ENCODE measurements at regions not wholly inside any gene's neighbourhood (a gene's known extent, or its start where the extent isn't known, plus 50 kb on each side); places are given as distances from the start of the nearest gene placed in this dataset.
"Not testable (repeated sequence)": the region's sequence is repeated elsewhere in the genome, so short reads cannot be mapped to it uniquely, and the experiment has no call there.

DNA sequence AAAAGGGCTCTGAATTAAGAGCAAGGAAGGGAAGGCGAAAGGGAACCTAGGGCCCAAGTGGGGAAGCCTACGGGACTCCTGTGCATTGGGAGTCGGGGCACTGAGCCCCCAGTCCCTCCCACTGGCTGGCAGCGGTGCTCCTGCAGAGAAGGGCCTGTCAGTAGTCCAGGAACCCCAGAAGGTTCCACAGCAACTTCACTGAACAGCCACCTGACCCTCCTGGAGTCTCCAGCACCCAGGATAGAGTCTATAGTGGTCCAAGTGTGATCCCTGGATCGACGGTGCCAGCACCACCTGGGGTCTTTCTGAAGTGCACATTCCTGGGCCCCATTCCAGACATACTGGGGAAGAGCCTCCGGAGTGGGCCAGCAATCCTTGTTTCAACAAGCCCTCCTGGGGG lies 100.0 kb upstream of the B3GAT1 start:
- DNase-seq, result no peak

DNA sequence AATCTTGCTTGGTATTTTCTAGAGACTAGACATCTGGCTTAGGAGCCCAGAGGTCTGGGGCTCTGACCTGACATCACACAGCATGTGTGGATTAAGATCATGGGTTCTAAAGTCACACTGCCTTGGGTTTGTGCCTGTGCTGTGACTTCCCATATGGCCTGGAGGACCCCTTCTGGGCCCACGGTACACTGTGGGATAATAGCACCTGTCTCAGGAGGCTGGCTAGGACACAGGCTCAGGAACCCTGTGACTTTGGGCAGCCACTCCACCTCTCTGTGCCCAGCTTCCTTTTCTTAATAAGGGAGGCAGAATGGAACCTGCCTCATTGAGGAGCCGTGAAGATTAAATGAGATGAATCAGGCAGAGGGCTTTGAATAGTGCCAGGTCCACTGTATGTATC lies 99.2 kb upstream of the B3GAT1 start:
- DNase-seq, result no peak

DNA sequence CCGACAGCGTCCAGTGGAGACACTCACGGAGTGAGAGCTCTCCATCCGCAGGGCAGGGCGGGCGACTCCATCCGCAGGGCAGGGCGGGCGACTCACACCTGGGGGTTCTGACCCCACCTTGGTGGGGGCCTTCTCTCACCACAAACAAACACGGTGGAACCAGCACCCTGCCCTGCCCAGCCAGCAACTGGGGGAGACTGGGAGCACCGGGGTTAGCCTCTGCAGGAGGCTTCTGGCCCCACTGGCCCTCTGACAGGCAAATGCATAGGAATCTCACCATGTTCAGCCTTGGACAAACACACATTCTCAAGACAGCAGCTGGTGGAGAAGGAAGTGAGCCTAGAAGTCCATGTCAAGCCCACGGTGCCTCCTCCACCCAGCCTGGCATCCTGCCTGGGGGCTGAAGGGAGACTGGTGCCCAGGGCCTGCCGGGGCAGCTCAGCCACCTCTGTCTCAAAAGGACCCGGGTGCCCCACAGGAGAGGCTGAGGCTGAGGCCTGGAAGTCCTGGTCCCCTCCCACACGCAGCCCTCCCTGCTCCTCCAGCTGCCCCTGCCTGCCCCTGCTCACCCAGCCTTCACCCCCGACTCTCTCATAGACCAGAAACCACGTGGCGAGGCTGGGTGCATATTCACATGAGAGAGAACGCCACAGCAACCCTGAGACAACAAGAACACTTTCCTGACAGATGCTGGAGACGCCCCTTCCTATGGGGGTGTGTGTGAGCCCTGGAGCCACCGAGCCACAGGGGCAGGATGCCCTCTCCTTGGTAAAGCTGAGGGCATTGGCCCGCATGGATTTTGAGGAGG lies 98.4 kb upstream of the B3GAT1 start:
- no peak for DNase-seq

DNA sequence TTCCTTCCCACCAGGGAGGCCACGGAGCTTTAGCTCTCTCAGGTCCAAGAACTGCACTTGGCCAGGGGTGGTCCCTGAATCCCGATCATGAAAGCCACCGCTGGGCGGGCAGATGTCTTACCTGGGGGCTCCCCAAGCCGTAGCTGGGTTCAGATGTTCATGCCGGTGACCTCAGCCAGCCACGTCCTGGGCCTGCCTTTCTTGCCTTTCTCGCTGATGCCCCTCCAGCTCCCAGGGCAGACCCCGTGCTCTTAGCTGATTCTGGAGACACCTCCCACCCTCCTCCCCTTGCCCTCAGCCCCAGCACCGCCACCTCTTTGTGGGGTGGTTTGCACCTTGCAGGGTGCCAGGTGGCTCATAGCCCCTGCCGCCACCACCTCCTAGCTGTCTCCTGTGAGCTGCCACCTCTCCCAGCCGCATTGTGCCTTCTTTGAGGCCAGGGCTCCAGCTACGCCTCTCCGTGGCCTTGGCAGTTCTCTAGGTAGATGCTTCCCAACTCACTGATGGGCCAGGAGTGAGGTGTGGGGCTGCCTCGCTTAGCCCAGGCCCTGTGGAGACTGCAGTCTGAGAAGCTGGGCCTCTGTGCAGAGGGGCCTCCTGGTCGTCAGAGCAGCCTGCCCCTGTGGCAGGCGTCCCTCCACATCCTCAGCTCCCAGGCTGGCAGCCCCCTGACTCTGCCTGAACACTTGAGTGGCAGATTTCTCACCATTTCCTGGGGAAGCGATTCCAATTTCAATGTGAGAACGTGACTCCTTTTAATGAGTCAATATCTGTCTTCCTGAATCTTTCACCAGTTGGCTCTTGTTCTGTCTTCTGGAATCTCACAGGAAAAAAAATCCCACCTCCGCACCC lies 97.6 kb upstream of the B3GAT1 start:
- DNase-seq, result no peak

DNA sequence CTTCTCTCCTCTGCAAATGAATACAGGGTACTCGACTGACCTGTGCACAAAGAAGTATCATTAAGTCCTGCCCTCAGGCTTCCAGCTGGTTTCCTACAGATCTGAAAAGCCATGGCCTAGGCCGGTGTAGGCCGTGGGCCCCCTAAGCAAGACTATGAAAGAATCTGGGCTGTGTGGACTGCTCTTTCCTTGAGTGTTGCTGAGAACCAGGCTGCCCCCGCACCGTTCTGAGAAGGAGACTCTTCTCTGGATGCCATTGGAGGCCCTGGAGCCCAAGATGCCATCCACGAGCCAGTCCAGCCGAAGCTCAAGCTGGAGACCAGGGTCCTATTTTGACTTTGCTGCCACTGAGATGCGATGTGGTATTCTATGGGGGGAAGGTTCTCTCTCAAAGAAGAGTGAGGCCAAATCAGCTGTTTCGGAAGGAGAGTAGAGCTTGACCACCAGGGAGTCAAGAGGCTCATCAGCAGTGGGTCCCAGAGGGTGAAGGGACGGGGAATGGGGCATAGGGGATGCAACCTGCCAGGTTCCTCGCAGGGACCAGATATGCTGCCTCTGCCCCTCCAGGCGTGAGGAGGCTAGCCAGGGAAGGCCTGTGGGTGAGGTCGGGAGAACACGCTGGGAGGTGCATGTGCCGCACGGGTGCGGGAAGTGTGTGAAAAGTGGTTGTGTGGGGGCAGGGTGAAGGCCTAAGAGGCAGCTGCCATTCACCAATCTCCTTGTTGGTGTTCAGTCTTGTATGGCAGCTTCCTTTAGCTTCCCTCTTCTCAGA lies 96.4 kb upstream of the B3GAT1 start:
- no peak for DNase-seq

DNA sequence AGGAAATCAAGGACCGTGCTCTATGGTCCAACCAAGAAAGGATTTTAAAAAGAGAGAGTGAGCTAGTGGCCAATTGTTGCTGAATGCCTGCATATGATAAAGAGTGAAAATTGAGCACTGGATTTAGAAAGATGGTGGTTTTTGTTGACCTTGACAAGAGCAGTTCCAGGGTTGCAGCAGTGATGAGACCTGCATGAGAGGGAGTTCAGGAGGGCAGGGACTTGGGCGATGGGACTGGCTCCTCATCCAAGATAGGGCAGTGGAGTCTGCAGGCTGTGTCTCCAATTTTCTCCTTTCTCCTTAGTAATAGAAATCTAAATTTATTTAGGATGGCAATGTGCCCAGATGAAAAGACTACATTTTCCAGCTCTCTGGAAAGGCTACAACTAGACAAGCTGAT lies 94.0 kb upstream of the B3GAT1 start:
- no peak for DNase-seq

DNA sequence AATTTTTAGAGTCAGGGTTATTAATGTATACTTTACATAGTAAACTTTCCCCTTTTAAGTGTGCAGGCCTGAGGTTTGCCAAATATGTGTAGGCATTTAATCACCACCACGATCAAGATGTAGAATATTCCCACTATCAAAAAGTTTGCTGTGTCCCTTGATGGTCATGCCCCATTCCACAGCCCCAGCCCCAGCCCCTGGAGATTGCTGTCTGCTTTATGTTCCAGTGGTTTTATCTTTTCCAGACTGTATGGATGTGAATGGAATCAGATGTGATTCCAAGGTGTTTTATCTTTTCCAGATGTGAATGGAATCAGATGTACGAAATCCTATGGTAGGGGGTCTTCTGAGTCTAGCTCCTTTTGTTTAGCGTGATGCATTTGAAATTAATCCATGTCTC lies 93.1 kb upstream of the B3GAT1 start:
- DNase-seq, result no peak

DNA sequence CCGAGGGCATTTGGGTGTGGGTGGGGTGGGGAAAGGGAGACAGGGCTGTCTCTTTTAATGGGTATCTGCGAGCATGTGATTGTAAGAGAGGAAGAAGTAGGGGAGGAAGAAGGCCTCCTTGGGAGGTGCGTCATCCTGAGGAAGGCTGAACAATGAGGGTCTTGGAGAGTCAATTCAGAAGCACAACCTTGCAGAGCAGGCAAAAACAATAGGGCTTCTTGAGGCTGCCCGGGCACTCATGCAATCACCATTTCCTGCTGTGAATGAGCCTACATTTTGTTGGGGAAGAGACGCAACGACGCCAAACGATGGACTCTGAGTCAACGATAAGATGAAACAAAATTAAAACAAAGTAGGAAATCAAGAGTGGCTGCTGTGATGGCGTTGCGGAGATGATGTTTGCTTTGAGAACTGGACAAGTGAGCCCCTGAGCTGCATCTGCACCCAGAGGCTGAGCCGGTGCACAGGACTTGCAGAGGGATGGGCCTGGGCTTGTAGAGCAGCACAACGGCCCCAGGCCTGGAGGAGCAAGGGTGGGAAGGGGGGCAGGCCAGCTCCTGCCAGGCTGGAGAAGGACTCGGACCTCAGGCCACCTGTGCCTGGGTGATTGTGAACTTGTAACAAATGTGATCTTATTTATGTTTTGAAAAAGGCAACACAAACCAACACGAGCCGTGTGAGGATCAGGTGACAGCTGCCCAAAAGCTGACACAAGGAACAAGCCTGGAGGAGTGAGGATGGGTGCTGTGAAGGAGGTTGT lies 92.3 kb upstream of the B3GAT1 start:
- no peak for DNase-seq

DNA sequence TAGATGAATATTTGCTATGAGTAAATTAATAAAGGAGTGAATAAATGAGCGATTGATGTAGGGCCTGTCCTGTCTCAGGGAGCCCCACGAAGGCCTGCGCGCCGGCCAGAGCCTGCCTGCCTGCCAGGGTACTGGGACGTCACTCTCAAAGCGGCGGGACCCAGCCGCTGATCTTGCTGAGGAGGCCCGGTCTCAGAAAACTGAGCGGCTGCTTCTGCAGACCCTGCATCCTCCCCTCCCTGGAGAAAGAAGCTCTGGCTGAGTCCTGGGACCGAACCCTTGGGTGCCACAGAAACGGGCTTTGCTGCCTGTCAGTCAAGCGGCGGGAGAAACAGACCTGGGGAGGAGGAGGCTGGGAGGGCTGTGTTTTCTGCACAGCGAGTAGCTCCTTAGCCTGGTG lies 91.6 kb upstream of the B3GAT1 start:
- no peak for DNase-seq

DNA sequence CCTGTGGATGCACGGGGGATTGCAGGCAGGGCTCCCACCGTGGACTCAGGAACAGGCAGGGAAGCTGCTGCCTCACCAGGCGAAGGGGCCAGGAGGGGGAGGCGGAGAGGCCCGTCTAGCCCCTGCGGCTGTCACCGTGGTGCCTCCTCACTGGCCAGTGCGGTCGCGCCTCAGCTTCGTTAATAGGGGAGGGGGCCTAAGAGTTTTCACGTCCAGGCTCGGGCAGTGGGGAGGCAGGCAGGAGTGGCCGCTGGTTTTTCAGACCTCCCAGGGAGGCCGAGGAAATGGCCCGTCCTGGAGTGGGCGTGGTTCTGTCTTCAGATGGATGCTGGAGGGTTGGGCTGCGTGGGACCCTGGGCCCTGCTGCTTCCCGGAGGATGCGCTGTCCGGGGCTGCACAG lies 91.1 kb upstream of the B3GAT1 start:
- DNase-seq, result no peak

DNA sequence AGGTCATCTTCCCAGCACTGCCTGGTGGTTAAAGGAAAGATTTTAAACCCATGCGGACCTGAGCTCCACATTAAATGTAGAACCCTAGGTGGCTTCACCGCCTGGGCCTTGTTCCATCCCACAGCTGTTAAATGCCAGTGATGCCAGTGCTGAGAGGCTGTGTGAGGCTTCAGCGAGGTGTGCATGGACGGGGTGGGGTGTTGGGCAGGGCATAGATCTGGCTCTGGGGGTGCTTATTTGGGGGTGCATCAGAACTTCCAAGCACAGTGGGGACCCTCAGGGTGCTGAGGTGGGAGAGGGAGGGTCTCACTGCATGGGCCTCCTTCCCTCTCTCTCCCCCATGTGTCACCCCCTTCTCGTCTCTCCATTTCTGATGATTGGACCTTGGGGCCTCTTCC lies 90.1 kb upstream of the B3GAT1 start:
- no peak for DNase-seq

DNA sequence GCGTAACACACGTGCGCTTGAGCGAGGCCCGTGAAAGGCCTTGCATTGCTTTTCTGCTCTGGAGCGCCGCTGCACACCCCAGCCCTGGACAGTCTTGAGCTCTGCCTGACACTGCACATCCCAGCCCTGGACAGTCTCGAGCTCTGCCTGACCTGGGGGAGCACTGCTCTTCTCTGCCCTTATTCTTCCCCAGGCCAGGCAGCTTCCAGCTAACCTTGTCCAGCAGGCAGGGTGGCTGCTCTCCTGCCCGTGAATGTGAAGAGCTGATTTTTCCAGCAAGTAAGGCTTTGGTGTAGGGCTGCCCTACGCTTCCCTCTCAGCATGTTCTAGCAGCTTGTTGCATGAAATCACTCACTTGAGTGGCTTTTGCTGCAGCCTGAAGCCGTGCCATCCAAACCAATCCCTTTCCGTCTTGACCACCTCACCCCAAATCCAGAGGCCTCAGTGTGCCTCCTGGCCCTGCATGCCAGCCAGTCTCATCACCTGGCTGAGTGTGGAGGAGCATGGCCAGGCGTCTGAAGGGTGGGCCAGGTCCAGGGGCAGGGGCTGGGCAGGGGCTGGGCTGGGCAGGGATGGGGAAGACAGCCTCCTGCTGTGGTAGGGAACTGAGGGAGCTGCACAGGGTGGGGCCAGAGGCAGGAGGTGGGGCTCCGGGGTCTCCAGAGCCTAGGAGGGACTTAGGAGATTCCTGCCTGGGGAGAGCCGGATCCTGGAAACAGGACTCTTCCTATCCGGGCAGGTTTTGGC lies 89.5 kb upstream of the B3GAT1 start:
- no peak for DNase-seq

DNA sequence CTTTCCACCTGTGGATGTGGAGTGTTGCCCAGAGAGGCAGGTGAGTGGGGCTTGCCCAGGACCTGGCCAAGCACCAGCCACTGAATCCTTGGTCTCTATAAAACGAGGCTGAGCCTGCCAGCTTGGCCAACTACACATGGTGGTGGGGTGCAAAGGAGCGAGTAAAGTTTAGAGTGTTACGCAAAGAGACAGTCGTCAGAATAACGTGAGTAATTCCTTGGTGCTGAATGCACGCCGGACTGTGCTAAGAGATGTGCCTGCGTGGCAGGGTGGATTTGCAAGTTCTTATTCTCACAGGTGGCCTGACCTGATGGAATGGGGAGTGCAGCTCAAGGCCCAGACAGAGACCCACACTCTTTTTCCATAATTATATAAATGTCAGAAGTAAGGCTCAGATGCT lies 88.6 kb upstream of the B3GAT1 start:
- no peak for DNase-seq

DNA sequence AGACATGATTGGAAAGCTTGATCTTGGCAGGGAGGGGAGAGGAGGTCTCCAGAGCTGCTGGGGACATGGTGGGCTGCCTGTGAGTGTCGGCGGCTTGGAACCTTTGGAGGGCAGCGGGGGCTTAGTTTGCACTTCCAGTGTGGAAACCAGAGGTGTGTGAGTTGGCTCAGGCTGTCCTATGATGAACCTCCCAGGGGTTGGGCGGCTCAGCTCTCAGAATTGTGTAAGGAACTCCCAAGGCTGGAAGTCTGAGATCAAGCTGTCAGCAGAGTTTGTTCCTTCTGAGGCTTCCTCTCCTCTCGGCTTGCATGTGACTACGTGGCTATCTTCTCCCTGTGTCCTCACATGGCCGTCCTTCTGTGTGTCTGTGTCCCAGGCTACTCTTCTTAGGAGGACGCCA lies 87.9 kb upstream of the B3GAT1 start:
- DNase-seq, result no peak

DNA sequence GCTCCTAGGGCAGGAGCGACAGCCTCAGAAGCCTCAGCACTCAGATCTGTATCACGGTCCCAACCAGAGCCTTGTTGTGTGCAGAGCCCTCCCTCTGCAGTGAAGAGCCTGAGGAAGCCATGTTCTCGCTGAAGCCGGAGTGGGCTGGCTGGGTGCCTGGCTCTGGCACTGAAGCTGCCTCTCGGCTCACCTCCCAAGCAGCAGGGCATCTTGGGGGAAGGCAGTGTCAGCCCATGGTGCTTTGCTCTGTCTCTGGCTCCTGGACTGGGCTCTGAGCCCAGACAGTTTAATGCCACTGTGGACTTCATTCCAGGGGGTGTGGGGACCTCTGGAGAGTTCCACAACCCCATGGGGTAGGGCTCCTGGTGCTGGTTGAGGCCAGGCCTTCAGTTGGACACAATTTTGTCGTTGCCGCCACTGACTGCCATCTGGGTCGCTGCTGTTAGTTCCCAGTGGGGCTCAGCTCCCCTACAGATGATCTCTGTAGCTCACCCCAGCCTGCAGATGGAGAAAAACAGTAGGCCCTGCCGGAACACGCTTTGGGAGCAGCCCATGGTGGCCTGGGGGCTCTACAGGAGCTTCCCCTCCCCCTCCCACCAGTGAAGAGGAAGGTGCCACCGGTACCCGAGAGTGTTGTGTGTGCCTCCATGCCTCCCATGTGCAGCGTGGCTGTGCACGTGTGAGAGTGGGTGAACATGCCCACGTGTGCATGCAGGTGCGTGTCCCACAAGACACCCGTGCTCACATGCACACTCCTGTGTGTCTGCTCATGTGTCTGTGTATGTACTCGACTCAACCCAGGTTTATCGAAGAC lies 86.5 kb upstream of the B3GAT1 start:
- peak in 9 of 14 donors; percentile 11 to 71 (median 37) for DNase-seq

DNA sequence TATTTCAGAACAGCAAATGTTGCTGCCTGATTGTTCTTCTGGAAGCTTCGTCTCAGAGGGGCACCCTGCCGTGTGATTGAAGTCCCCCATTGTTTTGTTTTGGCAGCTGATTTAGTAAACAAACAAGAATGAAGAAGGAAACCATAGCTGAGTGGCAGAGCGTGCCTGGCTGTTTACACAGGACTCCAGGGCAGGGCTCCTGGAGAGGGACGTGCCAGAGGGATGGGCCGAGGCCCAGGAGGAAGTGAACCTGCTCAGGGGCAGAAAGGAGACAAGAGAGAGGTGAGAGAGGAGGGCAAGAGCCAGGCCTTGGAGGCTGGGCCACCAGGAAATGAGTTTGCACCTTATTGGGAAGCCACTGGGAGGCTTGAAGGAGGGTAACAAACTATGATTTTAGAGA lies 85.5 kb upstream of the B3GAT1 start:
- DNase-seq, result no peak

DNA sequence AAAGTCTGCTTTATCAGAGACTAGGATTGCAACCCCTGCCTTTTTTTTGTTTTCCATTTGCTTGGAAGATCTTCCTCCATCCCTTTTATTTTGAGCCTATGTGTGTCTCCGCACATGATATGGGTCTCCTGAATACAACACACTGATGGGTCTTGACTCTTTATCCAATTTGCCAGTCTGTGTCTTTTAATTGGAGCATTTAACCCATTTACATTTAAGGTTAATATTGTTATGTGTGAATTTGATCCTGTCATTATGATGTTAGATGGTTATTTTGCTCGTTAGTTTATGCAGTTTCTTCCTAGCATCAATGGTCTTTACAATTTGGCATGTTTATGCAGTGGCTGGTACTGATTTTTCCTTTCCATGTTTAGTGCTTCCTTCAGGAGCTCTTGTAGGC lies 84.0 kb upstream of the B3GAT1 start:
- not testable (repeated sequence) for DNase-seq

DNA sequence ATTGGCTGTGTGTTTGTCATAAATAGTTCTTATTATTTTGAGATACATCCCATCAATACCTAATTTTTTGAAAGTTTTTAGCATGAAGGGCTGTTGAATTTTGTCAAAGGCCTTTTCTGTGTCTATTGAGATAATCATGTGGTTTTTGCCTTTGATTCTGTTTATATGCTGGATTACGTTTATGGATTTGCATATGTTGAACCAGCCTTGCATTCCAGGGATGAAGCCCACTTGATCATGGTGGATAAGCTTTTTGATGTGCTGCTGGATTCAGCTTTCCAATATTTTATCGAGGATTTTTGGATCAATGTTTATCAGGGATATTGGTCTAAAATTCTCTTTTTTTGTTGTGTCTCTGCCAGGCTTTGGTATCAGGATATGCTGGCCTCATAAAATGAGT lies 82.4 kb upstream of the B3GAT1 start:
- DNase-seq, result not testable (repeated sequence)

DNA sequence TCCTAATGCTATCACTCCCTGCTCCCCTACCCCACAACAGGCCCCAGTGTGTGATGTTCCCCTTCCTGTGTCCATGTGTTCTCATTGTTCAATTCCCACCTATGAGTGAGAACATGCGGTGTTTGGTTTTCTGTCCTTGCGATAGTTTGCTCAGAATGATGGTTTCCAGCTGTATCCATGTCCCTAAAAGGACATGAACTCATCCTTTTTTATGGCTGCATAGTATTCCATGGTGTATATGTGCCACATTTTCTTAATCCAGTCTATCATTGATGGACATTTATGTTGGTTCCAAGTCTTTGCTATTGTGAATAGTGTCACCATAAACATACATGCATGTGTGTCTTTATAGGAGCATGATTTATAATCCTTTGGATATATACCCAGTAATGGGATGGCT lies 80.4 kb upstream of the B3GAT1 start:
- DNase-seq, result not testable (repeated sequence)

DNA sequence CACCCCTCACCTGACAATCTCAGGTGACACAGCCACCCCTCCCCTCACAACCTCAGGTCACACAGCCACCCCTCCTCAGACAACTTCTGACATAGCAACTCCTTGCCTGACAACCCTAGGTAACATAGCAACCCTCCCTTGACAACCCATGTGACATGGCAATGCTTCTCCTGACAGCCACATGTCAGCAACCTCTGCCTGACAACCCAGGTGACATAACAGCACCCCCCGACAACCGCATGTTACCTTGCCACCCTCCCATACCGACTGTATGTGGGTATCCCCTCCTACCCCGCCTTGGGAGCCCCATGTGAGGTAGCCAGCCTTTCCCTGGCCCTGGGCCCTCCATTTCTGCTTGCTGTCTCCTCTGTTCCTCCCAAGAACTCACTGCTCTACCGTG lies 77.7 kb upstream of the B3GAT1 start:
- DNase-seq, result no peak

DNA sequence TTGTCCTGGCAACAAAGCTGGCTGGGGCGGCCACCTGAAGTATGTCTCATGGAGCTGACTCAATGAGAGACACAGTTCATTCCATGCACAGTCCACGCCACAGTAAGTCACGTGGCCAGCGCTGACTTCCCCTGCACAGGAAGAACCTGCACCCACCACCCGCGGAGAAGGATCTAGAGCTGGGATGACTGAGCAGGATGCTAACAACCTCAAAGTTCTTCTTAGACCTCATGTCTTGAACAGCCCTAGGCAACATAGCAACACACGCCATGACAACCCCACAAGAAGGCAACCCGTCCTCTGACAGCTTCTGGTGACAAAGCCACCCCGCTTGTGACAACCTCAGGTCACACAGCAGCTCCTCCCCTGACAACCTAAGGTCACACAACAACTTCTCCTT lies 76.9 kb upstream of the B3GAT1 start:
- no peak for DNase-seq

All from C1 segment of cervical spinal cord (tissue), 14 donors.